ENCODE measurements at regions not wholly inside any gene's neighbourhood (a gene's known extent, or its start where the extent isn't known, plus 50 kb on each side); places are given as distances from the start of the nearest gene placed in this dataset.

DNA sequence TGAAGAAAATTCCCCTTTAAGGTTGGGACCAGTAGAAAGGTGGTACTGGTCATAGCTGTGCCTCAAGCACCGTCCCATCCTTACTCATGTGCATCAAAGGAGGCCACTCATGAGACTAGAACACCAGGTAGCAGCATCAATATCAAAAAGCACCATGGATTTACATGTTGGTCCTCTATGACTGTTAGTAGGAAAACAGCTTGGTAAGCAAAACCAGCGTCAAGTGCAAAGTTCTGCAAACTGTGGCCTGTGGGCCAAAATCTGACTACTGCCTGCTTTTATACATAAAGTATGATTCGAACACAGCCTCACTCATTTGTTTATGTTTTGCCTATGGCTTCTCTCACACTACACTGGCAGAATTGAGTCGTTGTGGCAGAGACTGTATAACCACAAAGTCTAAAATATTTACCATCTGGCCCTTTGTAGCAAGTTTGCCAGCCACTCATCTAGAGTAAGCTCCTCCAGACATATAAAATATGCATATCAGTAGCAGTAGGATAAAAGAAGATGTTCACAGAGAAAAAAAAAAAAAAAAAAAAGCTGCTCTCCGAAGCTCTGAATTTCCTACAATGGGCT, 119.7 kb upstream of the CTNNA2 start:
- TF ChIP-seq, protein P1, sequence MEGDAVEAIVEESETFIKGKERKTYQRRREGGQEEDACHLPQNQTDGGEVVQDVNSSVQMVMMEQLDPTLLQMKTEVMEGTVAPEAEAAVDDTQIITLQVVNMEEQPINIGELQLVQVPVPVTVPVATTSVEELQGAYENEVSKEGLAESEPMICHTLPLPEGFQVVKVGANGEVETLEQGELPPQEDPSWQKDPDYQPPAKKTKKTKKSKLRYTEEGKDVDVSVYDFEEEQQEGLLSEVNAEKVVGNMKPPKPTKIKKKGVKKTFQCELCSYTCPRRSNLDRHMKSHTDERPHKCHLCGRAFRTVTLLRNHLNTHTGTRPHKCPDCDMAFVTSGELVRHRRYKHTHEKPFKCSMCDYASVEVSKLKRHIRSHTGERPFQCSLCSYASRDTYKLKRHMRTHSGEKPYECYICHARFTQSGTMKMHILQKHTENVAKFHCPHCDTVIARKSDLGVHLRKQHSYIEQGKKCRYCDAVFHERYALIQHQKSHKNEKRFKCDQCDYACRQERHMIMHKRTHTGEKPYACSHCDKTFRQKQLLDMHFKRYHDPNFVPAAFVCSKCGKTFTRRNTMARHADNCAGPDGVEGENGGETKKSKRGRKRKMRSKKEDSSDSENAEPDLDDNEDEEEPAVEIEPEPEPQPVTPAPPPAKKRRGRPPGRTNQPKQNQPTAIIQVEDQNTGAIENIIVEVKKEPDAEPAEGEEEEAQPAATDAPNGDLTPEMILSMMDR (IDR thresholded peaks at IDR 0.05): no peak
- TF ChIP-seq EP300 (IDR thresholded peaks at IDR 0.05) (no peak), POLR2A (IDR thresholded peaks at IDR 0.05; ENCODE audit: low read depth) (no peak), POLR2AphosphoS5 (IDR thresholded peaks at IDR 0.05) (no peak)

Data from esophagus muscularis mucosa (tissue), 4 donors.